ENCODE measurements at regions not wholly inside any gene's neighbourhood (a gene's known extent, or its start where the extent isn't known, plus 50 kb on each side); places are given as distances from the start of the nearest gene placed in this dataset.

- DNase-seq = no peak
- Mint-ChIP-seq H3K27me3 (ENCODE audit: low read depth, poor library complexity) (no peaks in the 10 kb centered on the region), H3K27ac (no peak overlapping the region), H3K4me3 (no peak overlapping the region), H3K36me3 (ENCODE audit: low read depth) (no peaks in the 10 kb centered on the region), H3K4me1 (no peaks in the 10 kb centered on the region), H3K9me3 (peaks cover 7% of the 10 kb centered on the region)
- TF ChIP-seq, protein P1, sequence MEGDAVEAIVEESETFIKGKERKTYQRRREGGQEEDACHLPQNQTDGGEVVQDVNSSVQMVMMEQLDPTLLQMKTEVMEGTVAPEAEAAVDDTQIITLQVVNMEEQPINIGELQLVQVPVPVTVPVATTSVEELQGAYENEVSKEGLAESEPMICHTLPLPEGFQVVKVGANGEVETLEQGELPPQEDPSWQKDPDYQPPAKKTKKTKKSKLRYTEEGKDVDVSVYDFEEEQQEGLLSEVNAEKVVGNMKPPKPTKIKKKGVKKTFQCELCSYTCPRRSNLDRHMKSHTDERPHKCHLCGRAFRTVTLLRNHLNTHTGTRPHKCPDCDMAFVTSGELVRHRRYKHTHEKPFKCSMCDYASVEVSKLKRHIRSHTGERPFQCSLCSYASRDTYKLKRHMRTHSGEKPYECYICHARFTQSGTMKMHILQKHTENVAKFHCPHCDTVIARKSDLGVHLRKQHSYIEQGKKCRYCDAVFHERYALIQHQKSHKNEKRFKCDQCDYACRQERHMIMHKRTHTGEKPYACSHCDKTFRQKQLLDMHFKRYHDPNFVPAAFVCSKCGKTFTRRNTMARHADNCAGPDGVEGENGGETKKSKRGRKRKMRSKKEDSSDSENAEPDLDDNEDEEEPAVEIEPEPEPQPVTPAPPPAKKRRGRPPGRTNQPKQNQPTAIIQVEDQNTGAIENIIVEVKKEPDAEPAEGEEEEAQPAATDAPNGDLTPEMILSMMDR (IDR thresholded peaks at IDR 0.05) = no peak
Observed at GRCh38 chr6:67200626-67201403, 1434.3 kb upstream of the ADGRB3 start.

DNA sequence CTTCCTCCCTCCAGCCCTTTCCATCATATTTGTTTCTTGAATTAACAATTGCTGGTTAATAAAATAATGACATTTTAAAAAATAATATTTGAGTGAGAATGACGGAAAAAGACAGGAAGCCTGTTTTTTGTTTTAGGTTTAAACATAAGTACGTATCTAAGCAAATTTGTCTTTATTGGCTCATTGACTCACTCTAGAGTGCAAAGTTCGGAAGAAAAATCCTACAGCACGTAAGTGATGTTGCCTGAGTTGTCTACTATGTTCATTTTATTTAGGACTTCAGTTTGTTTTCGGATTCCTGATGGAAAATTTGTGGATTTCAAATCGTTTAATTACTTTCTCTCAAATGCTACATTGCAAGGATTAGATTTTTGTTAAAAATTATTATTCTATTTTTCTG lies 1435.7 kb upstream of the ADGRB3 start:
- H3K4me3 Mint-ChIP-seq = no peak overlapping the region
- no peaks in the 10 kb centered on the region for H3K27me3 Mint-ChIP-seq (ENCODE audit: low read depth, poor library complexity)
- H3K9me3 Mint-ChIP-seq = peaks cover 7% of the 10 kb centered on the region
- H3K4me1 Mint-ChIP-seq = no peaks in the 10 kb centered on the region
- no peak for DNase-seq
- no peaks in the 10 kb centered on the region for H3K36me3 Mint-ChIP-seq (ENCODE audit: low read depth)
- TF ChIP-seq, protein P1 (IDR thresholded peaks at IDR 0.05) = no peak
- no peak overlapping the region for H3K27ac Mint-ChIP-seq

DNA sequence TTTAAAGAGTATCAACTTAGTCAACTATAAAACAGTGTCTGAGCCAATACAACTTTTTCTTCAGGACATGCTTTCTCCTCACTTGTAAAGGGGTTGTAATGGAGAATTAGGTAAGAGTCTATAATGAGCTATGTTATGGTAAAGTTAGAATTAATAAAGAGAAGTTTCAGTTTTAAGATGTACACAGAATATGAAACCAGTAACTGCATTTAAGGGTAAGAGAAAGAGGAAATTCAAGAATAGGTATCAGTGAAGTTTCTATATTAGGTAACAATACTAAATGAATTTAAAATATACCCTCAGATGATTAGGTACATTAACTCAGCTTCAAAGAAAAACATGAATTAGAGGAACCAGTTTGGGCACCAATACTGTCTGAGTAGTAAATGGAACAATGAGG lies 1444.3 kb upstream of the ADGRB3 start:
- no peaks in the 10 kb centered on the region for H3K4me1 Mint-ChIP-seq
- H3K27ac Mint-ChIP-seq = no peak overlapping the region
- no peaks in the 10 kb centered on the region for H3K9me3 Mint-ChIP-seq
- no peak overlapping the region for H3K4me3 Mint-ChIP-seq
- no peaks in the 10 kb centered on the region for H3K27me3 Mint-ChIP-seq (ENCODE audit: low read depth, poor library complexity)
- H3K36me3 Mint-ChIP-seq (ENCODE audit: low read depth) = no peaks in the 10 kb centered on the region
- DNase-seq = no peak
- TF ChIP-seq, protein P1 (IDR thresholded peaks at IDR 0.05) = no peak

- Mint-ChIP-seq H3K4me3 (no peak overlapping the region), H3K36me3 (ENCODE audit: low read depth) (no peaks in the 10 kb centered on the region)
Observed at GRCh38 chr6:67184405-67184804, 1450.7 kb upstream of the ADGRB3 start.

GRCh38 chr6:67175101-67175500 lies 1460.0 kb upstream of the ADGRB3 start:
- Mint-ChIP-seq H3K4me1 (no peaks in the 10 kb centered on the region), H3K9me3 (no peaks in the 10 kb centered on the region)

More at GRCh38 chr6:67184405-67184804, 1450.7 kb upstream of the ADGRB3 start:
- H3K27me3 Mint-ChIP-seq (ENCODE audit: low read depth, poor library complexity) = no peaks in the 10 kb centered on the region
- TF ChIP-seq, protein P1 (IDR thresholded peaks at IDR 0.05) = no peak
- H3K27ac Mint-ChIP-seq = no peak overlapping the region
- H3K4me1 Mint-ChIP-seq = no peaks in the 10 kb centered on the region
- no peak for DNase-seq
- H3K9me3 Mint-ChIP-seq = no peaks in the 10 kb centered on the region

More at GRCh38 chr6:67175101-67175500, 1460.0 kb upstream of the ADGRB3 start:
- H3K4me3 Mint-ChIP-seq = no peak overlapping the region
- no peaks in the 10 kb centered on the region for H3K27me3 Mint-ChIP-seq (ENCODE audit: low read depth, poor library complexity)
- H3K27ac Mint-ChIP-seq = no peak overlapping the region
- TF ChIP-seq, protein P1 (IDR thresholded peaks at IDR 0.05) = no peak
- no peaks in the 10 kb centered on the region for H3K36me3 Mint-ChIP-seq (ENCODE audit: low read depth)
- DNase-seq = no peak
